GM12892 (cell line): ENCODE measurements at regions not wholly inside any gene's neighbourhood (a gene's known extent, or its start where the extent isn't known, plus 50 kb on each side); places are given as distances from the start of the nearest gene placed in this dataset.

Experiments
- DNase-seq: peaks from one replicate; pipeline ENCODE4 v3.0.0; 2011; ENCODE audit not compliant: insufficient read length
- FAIRE-seq: peaks from 2 replicates; lab custom pipeline; 2011; peaks lifted over from hg19 to GRCh38; lab: Jason Lieb, UNC
- POLR2A ChIP-seq: IDR thresholded peaks from 2 replicates; pipeline ENCODE4 v1.6.1; 2011; ENCODE audit warnings: low read depth, low read length, control low read depth
- POLR2AphosphoS5 ChIP-seq: IDR thresholded peaks from 2 replicates; pipeline ENCODE4 v1.6.1; 2011; ENCODE audit warnings: low read depth, low read length, control low read depth
- TAF1 ChIP-seq: IDR thresholded peaks from 2 replicates; pipeline ENCODE4 v1.6.1; 2011; ENCODE audit warnings: low read depth, mild to moderate bottlenecking, control low read depth, low read length, borderline replicate concordance

- TF ChIP-seq POLR2A (no peak), TAF1 (no peak), POLR2AphosphoS5 (no peak)
- no peak for DNase-seq
- FAIRE-seq: no peak
Measured at GRCh38 chr6:56746767-56747504, 104.2 kb upstream of the DST start.

GRCh38 chr6:56745971-56746370 lies 103.3 kb upstream of the DST start:
- DNase-seq: no peak
- no peak for TF ChIP-seq TAF1
- TF ChIP-seq POLR2AphosphoS5: no peak
- no peak for TF ChIP-seq POLR2A
- FAIRE-seq: no peak

- no peak for FAIRE-seq
Measured at GRCh38 chr6:56745081-56745480, 102.4 kb upstream of the DST start.

GRCh38 chr6:56744528-56744927 lies 101.8 kb upstream of the DST start:
- peak; percentile 73 for FAIRE-seq
- TF ChIP-seq POLR2A (no peak), POLR2AphosphoS5 (no peak), TAF1 (no peak)
- DNase-seq: no peak

More at GRCh38 chr6:56745081-56745480, 102.4 kb upstream of the DST start:
- no peak for DNase-seq
- TF ChIP-seq POLR2A (no peak), TAF1 (no peak), POLR2AphosphoS5 (no peak)

GRCh38 chr6:56742122-56742791 lies 99.6 kb upstream of the DST start:
- TF ChIP-seq TAF1 (no peak), POLR2AphosphoS5 (no peak), POLR2A (no peak)
- FAIRE-seq (peak; percentile 93), DNase-seq (no peak)

GRCh38 chr6:56741472-56741871 lies 98.8 kb upstream of the DST start:
- TF ChIP-seq POLR2A: no peak
- no peak for TF ChIP-seq TAF1
- no peak for TF ChIP-seq POLR2AphosphoS5
- DNase-seq: no peak
- FAIRE-seq: no peak

GRCh38 chr6:56739836-56740815 lies 97.4 kb upstream of the DST start:
- FAIRE-seq: no peak
- DNase-seq: no peak
- TF ChIP-seq POLR2AphosphoS5 (no peak), TAF1 (no peak), POLR2A (no peak)

- TF ChIP-seq POLR2AphosphoS5 (no peak), TAF1 (no peak), POLR2A (no peak)
- no peak for FAIRE-seq
- no peak for DNase-seq
Measured at GRCh38 chr6:56736804-56737203, 94.1 kb upstream of the DST start.

GRCh38 chr6:56734335-56734734 lies 91.6 kb upstream of the DST start:
- DNase-seq (no peak), FAIRE-seq (no peak)
- TF ChIP-seq TAF1 (no peak), POLR2A (no peak), POLR2AphosphoS5 (no peak)

- DNase-seq (no peak), FAIRE-seq (peak; percentile 33)
- TF ChIP-seq POLR2A: no peak
Measured at GRCh38 chr6:56733211-56733697, 90.6 kb upstream of the DST start.

GRCh38 chr6:56732517-56732916 lies 89.8 kb upstream of the DST start:
- TF ChIP-seq TAF1 (no peak), POLR2AphosphoS5 (no peak), POLR2A (no peak)
- FAIRE-seq: no peak
- no peak for DNase-seq
